GM12878 (cell line): ENCODE measurements at regions not wholly inside any gene's neighbourhood (a gene's known extent, or its start where the extent isn't known, plus 50 kb on each side); places are given as distances from the start of the nearest gene placed in this dataset.

Experiments
- ATF2 ChIP-seq: IDR thresholded peaks from 2 replicates; pipeline ENCODE4 v1.6.1; 2012; ENCODE audit warnings: low read length, inconsistent platforms
- BCL11A ChIP-seq: IDR thresholded peaks from 2 replicates; pipeline ENCODE4 v1.6.1; 2011; ENCODE audit warnings: low read depth, low read length
- CBX3 ChIP-seq: fragments of 200-600 bp; sonication (generic); IDR thresholded peaks from 2 replicates; pipeline ENCODE4 v1.6.1; 2016; ENCODE audit warnings: low read depth, borderline replicate concordance
- CTCF ChIP-seq, 3 experiments: IDR thresholded peaks in 2 of 3; conservative IDR thresholded peaks in 1 of 3; 2 replicates each; pipeline ENCODE4 v1.5.1; 2011; ENCODE audit warnings: low read depth in 3 of 3, low read length in 3 of 3, mild to moderate bottlenecking in 3 of 3, control low read depth in 2 of 3, moderate library complexity in 2 of 3, inconsistent platforms in 1 of 3, mixed read lengths in 1 of 3; ENCODE audit not compliant: control insufficient read depth in 2 of 3, insufficient read depth in 1 of 3; ENCODE audit errors: extremely low read depth in 1 of 3
- EZH2 ChIP-seq: IDR thresholded peaks from 2 replicates; pipeline ENCODE4 v1.6.1; 2012; ENCODE audit warnings: low read depth, mild to moderate bottlenecking, control low read depth, inconsistent platforms, low read length, borderline replicate concordance; ENCODE audit not compliant: control insufficient read depth
- JUND ChIP-seq: IDR thresholded peaks from 2 replicates; pipeline ENCODE4 v1.6.1; 2012; ENCODE audit warnings: low read depth, mild to moderate bottlenecking, low read length, improper control_type of control experiment, moderate library complexity
- KDM1A ChIP-seq: fragments of 200-600 bp; sonication (generic); IDR thresholded peaks from 2 replicates; pipeline ENCODE4 v1.6.1; 2016; ENCODE audit warnings: borderline replicate concordance
- MEF2A ChIP-seq: IDR thresholded peaks from 2 replicates; pipeline ENCODE4 v1.6.1; 2011; ENCODE audit warnings: low read depth, mild to moderate bottlenecking, low read length, moderate library complexity; ENCODE audit not compliant: insufficient read depth
- NFYA ChIP-seq: IDR thresholded peaks from 2 replicates; pipeline ENCODE4 v1.6.1; 2011; ENCODE audit warnings: low read depth, mild to moderate bottlenecking, low read length, improper control_type of control experiment, borderline replicate concordance
- PBX3 ChIP-seq: IDR thresholded peaks from 2 replicates; pipeline ENCODE4 v1.6.1; 2011; ENCODE audit warnings: mild to moderate bottlenecking, low read depth, low read length, moderate library complexity; ENCODE audit not compliant: insufficient replicate concordance
- SP1 ChIP-seq: IDR thresholded peaks from one replicate; pipeline ENCODE4 v1.6.1; 2011; ENCODE audit warnings: low read depth, low read length
- SRF ChIP-seq, 2 experiments: IDR thresholded peaks; 2 replicates each; pipeline ENCODE4 v1.6.1; 2011; ENCODE audit warnings: low read depth in 2 of 2, low read length in 2 of 2, mild to moderate bottlenecking in 1 of 2, moderate library complexity in 1 of 2
- SUZ12 ChIP-seq: fragments of 200-600 bp; sonication (generic); IDR thresholded peaks from one replicate; pipeline ENCODE4 v1.6.1; 2018; ENCODE audit warnings: antibody characterized with exemption, mild to moderate bottlenecking; ENCODE audit not compliant: unreplicated experiment

GRCh38 chr20:40467067-40467466, 222.0 kb downstream of the MAFB start:
- no peak for TF ChIP-seq CBX3
- TF ChIP-seq SRF (IDR thresholded peaks at IDR 0.05; ENCODE audit: low read depth in 2 of 2, low read length in 2 of 2), result no peak
- TF ChIP-seq NFYA, result no peak
- no peak for TF ChIP-seq ATF2
- TF ChIP-seq SUZ12, result no peak
- no peak for TF ChIP-seq JUND
- TF ChIP-seq MEF2A, result no peak
- TF ChIP-seq EZH2, result no peak
- no peak for TF ChIP-seq CTCF (IDR thresholded peaks at IDR 0.05 in 2 of 3, conservative IDR thresholded peaks at IDR 0.05 in 1 of 3; ENCODE audit: control insufficient read depth in 2 of 3, extremely low read depth in 1 of 3, insufficient read depth in 1 of 3, low read depth in 3 of 3, low read length in 3 of 3)
- TF ChIP-seq BCL11A, result no peak
- no peak for TF ChIP-seq SP1
- no peak for TF ChIP-seq PBX3
- TF ChIP-seq KDM1A, result no peak
